ENCODE measurements at regions not wholly inside any gene's neighbourhood (a gene's known extent, or its start where the extent isn't known, plus 50 kb on each side); places are given as distances from the start of the nearest gene placed in this dataset.

DNA sequence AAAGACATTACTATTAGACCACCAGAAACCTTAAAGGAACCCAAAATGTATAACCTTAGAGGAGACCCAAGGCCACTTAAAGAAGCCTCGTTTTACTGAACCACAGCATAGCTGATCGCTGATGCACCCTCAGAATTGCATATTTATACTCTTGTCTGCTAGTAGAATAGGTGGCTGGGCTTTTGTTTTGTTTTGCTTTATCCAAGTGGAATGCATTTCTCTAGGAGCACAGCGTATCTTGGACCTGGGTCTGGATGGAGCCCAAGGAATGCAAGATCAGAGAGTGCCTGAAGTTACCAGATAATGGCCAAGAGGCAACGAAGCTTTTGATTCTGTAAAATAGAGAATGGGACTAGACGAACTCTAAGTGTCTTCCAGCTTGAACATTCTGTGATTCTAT, 129.2 kb upstream of the COL8A1 start:
- no TSS peak for BruUV-seq (replicated peaks)
- no peaks in the 10 kb centered on the region for H3K4me1 ChIP-seq (ENCODE audit: insufficient read depth, low read length, poor library complexity, severe bottlenecking)
- TF ChIP-seq CTCF (conservative IDR thresholded peaks at IDR 0.05; ENCODE audit: low read length) (no peak), EZH2phosphoT487 (IDR thresholded peaks at IDR 0.05; ENCODE audit: borderline replicate concordance, low read depth, low read length) (no peak)
- H3K36me3 ChIP-seq (ENCODE audit: insufficient read depth, low read length): no peaks in the 10 kb centered on the region
- H2AFZ ChIP-seq (ENCODE audit: low read length): no peak overlapping the region
- H3K9me2 ChIP-seq (ENCODE audit: insufficient read depth, low read length): no peaks in the 10 kb centered on the region
- no peak overlapping the region for H3K4me2 ChIP-seq (ENCODE audit: low read length)
- no peaks in the 10 kb centered on the region for H3K9me3 ChIP-seq (ENCODE audit: low read length)
- intact Hi-C loops (cut with micrococcal nuclease; ENCODE audit: unreplicated experiment): loop anchor here (10.0 kb wide), 1 partner anchor 246 kb away; no protein-coding TSS in a partner anchor
- H3K27ac ChIP-seq (ENCODE audit: low read depth, low read length, poor library complexity, severe bottlenecking): no peak overlapping the region
- no peak overlapping the region for H3K4me3 ChIP-seq (ENCODE audit: low read depth, low read length, poor library complexity, severe bottlenecking)
- H4K20me1 ChIP-seq (ENCODE audit: insufficient read depth, low read length): no peaks in the 10 kb centered on the region
- ChIA-PET POLR2A (interaction anchor here (1.0 kb wide), 1 partner anchor 37 kb away, joined by 4 read pairs; no protein-coding TSS in a partner anchor), CTCF (ENCODE audit: unreplicated experiment) (no interaction called here)
- no peak for DNase-seq (ENCODE audit: low spot score)
- H3K79me2 ChIP-seq (ENCODE audit: insufficient read depth, low read depth, low read length): no peaks in the 10 kb centered on the region

DNA sequence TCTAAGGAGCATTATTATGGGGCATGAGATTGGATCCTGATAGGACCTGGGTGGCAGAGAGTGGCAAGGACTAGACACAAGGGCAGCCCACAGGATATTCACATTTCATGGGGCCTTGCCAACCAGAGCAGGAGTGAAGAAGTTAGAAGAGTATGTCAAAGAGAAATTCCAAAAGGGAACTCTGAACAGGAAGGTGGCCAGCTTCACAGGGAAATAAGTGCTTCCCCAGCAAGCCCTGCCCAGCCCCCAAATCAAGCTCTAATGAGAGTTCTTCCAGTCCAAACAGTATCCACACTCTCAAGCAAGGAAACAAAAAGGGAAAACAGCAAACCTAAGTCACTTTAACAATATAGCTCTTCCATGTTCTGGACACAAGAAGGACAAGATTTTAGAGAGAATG, 130.2 kb upstream of the COL8A1 start:
- no peaks in the 10 kb centered on the region for H3K79me2 ChIP-seq (ENCODE audit: insufficient read depth, low read depth, low read length)
- no peak for TF ChIP-seq EZH2phosphoT487 (IDR thresholded peaks at IDR 0.05; ENCODE audit: borderline replicate concordance, low read depth, low read length)
- no peak for TF ChIP-seq CTCF (conservative IDR thresholded peaks at IDR 0.05; ENCODE audit: low read length)
- no peaks in the 10 kb centered on the region for H3K4me1 ChIP-seq (ENCODE audit: insufficient read depth, low read length, poor library complexity, severe bottlenecking)
- no peaks in the 10 kb centered on the region for H3K36me3 ChIP-seq (ENCODE audit: insufficient read depth, low read length)
- no peak for DNase-seq (ENCODE audit: low spot score)
- H3K4me3 ChIP-seq (ENCODE audit: low read depth, low read length, poor library complexity, severe bottlenecking): no peak overlapping the region
- CTCF ChIA-PET (ENCODE audit: unreplicated experiment): no interaction called here
- no peaks in the 10 kb centered on the region for H3K9me3 ChIP-seq (ENCODE audit: low read length)
- no peaks in the 10 kb centered on the region for H4K20me1 ChIP-seq (ENCODE audit: insufficient read depth, low read length)
- no peaks in the 10 kb centered on the region for H3K9me2 ChIP-seq (ENCODE audit: insufficient read depth, low read length)
- H2AFZ ChIP-seq (ENCODE audit: low read length): no peak overlapping the region
- intact Hi-C loops (cut with micrococcal nuclease; ENCODE audit: unreplicated experiment): loop anchor here (10.0 kb wide), 1 partner anchor 247 kb away; no protein-coding TSS in a partner anchor
- no peak overlapping the region for H3K4me2 ChIP-seq (ENCODE audit: low read length)
- H3K27ac ChIP-seq (ENCODE audit: low read depth, low read length, poor library complexity, severe bottlenecking): no peak overlapping the region
- no TSS peak for BruUV-seq (replicated peaks)
- POLR2A ChIA-PET: no interaction called here

GRCh38 chr3:99505646-99506269, 132.6 kb upstream of the COL8A1 start:
- H3K4me1 ChIP-seq (ENCODE audit: insufficient read depth, low read length, poor library complexity, severe bottlenecking): no peaks in the 10 kb centered on the region
- no peaks in the 10 kb centered on the region for H3K36me3 ChIP-seq (ENCODE audit: insufficient read depth, low read length)
- H3K9me3 ChIP-seq (ENCODE audit: low read length): no peaks in the 10 kb centered on the region
- TF ChIP-seq EZH2phosphoT487 (IDR thresholded peaks at IDR 0.05; ENCODE audit: borderline replicate concordance, low read depth, low read length): no peak
- TF ChIP-seq CTCF (conservative IDR thresholded peaks at IDR 0.05; ENCODE audit: low read length): no peak
- no peak overlapping the region for H3K4me2 ChIP-seq (ENCODE audit: low read length)
- ChIA-PET CTCF (ENCODE audit: unreplicated experiment) (no interaction called here), POLR2A (no interaction called here)
- no TSS peak for BruUV-seq (replicated peaks)
- H2AFZ ChIP-seq (ENCODE audit: low read length): no peak overlapping the region
- H4K20me1 ChIP-seq (ENCODE audit: insufficient read depth, low read length): no peaks in the 10 kb centered on the region
- no peak overlapping the region for H3K27ac ChIP-seq (ENCODE audit: low read depth, low read length, poor library complexity, severe bottlenecking)
- DNase-seq (ENCODE audit: low spot score): no peak
- no peaks in the 10 kb centered on the region for H3K9me2 ChIP-seq (ENCODE audit: insufficient read depth, low read length)
- no peaks in the 10 kb centered on the region for H3K79me2 ChIP-seq (ENCODE audit: insufficient read depth, low read depth, low read length)
- intact Hi-C loops (cut with micrococcal nuclease; ENCODE audit: unreplicated experiment): loop anchor here (10.0 kb wide), 1 partner anchor 249 kb away; no protein-coding TSS in a partner anchor
- H3K4me3 ChIP-seq (ENCODE audit: low read depth, low read length, poor library complexity, severe bottlenecking): no peak overlapping the region
